GM04504 (cell line): ENCODE measurements at regions not wholly inside any gene's neighbourhood (a gene's known extent, or its start where the extent isn't known, plus 50 kb on each side); places are given as distances from the start of the nearest gene placed in this dataset.
"Not testable (repeated sequence)": the region's sequence is repeated elsewhere in the genome, so short reads cannot be mapped to it uniquely, and the experiment has no call there.

Experiments used
- DNase-seq: peaks from one replicate; pipeline ENCODE4 v3.0.0-alpha.2; 2012; ENCODE audit warnings: low read depth

DNA sequence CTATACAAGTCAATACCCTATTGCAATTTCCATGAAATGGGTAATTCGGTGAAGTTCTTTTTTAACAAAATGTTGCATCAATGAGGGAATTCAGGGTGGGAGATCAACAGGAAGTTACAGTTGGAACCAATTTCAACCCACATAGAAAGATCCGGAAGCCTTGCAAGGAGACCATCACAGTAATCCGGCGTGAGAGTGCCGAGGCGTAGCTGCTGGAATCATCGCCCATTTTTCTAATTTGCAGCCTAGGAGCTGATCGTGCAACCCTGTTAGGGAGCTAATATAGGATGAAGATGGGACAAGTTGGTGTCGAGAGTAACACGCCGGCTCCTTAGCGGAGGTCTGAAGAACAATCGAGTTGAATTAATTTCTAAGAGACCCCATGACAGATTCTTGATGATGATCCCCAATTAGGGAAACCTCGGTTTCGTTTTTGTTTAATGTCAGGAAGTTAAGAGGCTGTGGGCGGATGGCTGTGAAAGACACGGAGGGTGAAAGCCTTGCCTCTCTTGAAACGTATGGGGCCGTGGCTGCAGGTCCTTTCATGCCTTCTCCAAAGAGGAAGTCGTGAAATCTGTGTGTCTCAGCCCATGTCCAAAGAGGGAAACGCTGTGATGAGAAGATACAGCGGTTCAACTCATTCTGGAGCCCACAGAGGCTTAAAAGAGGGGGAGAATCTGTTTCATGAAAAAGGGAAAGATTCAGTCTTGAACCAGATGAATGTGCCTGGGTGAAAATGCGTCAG lies 51.2 kb upstream of the CARD11 start:
- DNase-seq, result no peak

DNA sequence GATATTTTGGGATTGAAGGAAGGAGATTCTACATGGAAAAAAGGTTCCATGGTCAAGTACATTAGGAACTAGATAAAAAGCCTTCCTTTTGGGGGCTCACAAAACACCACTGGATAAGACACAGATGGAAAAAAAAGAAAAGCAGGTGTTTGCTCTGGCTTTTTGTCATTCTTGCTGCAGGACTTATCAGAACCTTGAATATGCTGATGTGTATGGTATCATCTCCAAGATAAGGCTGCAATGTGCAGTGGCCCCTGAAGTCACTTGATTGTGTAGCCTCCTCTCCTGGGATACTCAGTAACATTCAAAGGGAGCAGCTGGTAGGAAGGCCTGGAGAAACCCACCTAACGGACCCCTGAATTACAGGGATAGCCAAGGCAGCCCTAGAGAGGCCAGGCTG lies 54.1 kb upstream of the CARD11 start:
- no peak for DNase-seq

DNA sequence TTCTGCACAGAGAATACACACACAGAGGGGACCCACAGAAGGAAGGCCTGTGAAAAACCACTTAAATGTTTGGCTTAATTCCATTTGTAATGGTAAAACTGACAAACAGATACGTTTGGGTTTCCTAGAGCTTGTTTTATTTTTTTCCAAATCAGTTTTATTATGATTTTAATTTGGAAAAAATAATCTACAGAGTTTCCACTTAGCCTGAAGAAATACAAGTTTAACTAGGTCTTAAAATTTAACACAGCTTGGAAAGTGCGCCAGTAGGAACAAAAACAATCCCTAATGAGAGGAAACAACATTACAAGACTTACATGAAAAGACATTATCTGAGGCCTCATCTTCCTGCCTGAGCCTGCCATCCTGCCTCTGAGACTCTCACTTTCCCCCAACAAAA lies 58.5 kb upstream of the CARD11 start:
- DNase-seq, result no peak

DNA sequence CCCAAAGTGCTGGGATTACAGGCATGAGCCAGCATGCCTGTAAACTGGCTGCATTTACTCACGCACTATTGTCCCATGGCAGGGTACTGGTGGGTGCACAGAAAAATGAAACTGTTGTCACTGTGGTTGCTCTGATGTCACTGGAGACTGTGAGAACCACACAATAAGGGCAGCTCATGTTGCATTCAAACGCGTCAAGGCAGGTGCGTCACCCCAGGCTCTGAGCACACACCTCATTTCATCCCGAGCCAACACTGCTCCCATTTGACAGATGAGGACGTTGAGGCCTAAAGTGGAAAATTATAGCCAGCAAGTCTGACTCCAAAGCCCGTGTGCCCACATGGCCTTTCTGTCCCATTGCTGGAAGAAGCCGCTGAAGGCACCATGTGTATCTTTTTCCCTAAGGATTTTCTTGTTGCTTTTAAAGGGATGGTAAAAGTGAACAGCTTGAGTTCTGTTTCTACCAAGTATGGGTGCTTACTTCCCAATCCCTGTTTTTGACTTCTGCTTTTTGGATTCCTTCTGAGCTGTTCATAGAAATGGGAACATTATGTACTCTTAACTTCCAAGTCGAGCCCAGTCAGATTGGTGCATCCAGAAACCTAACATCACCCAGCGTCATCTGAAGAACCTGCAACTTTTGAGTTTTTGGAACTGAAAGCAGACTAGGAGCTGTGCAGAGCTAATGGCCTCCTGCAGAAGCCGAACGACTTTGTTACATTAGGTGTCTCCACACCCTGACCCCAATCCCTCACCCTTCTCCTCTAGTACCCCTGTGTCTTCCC lies 60.1 kb upstream of the CARD11 start:
- no peak for DNase-seq

DNA sequence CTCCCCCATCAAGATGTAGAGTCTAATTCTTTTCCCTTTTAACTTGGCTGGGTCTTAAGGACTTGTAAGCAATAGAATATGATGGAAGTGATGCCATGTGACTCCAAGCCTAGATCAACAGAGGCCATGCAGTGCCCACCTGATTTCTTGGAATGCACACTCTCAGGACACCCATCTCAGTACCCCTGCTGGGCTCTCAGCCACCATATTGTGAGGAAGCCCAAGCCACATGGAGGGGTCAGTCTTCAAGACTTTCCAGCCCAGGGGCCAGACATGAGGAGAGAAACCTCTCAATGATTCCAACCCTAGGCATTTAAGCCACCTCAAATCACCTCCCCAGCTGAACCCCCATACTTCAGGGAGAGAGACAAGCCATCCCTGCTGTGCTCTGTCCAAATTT lies 62.2 kb upstream of the CARD11 start:
- no peak for DNase-seq

DNA sequence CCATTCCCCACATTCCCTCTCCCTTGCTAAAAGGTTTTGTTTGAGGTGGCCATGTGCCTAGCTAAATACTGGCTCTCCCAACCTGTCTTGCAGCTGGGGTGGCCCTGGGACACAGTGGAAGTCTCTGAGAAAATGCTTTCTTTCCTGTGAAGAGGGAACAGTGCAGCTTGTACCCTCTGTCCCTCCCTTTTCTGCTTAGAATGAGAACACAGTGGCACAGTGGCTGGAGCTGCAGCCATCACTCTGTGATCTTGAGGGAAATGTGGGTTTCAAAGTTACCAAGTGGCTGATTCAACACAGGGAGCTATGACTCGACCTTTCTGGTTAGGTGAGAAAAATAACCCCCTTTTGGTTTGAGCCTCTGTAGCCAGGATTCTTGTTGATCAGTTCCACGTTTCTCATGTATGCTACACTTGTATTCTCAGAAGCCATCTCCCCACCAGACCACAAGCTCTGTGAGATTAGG lies 62.7 kb upstream of the CARD11 start:
- no peak for DNase-seq

DNA sequence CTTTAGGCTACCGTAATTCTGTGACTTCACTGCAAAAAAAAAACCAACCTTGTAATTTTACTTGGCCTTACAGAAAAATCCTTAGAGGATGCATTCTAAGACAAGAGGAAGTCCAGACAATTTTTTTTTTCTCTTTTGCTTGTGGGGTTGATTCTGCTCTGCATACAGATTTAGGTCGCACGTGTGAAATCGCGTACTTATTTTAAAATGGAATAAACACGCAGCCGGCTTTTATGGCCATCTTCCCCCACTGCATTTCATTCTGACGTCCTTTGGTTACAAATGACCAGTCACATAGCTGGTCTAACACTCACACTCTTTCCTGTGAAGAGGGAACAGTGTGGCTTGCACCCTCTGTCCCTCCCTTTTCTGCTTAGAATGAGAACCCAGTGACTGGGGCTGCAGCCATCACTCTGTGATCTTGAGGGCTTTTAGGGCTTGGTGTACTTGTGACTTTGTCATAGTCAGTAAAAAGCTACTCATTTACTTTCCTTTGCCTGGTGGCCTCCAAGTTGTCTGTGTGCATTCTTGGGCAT lies 63.6 kb upstream of the CARD11 start:
- no peak for DNase-seq

DNA sequence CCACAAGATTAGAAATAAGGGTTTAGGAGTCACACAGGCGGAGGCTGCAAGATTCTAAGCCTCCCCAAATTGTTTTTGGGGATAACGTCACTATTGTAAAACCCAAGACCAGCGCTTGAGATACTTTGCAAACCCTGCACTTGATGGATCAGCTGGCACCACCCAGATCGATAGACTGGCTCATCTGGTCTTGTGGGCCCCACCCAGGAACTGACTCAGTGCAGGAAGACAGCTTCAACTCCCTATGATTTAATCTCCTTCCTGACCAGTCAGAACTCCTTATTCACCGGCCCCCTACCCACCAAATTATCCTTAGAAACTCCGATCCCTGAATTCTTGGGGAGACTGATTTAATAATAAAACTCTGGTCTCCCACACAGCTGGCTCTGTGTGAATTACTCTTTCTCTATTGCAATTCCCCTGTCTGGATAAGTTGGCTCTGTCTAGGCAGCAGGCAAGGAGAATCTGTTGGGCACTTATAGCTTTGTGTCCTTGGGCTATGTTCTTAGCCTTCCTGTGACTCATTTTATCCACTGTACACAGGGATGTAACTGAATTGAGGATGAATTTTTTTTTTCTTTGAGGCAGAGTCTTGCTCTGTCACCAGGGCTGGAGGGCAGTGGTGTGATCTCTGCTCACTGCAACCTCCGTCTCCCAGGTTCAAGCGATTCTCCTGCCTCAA lies 64.4 kb upstream of the CARD11 start:
- DNase-seq, result no peak

DNA sequence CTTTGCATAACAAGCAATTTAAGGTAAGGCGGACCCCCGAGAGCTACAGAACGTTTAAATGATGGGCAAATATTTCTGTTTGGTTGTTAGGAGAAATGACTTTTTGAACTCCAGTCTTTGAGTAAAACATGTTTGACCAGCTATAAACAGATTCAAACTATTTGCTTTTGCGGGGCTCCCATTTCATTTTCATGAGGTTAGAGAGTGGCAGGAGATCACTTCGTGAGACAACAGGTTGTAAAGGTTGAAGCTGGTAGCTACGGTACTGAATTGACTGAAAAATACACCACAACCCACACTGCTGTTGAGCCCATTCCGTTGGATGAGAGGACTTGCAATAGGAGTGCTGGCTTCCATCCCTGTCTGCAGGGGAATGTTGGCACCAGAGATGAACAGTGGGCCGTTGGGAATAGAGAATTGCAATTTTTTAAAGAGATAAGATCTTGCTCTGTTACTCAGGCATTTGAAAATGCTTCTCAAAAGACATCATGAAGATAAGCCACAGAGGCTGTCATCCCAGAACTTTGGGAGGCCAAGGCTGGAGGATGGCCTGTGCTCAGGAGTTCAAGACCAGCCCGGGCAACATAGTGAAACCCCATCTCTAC lies 65.7 kb upstream of the CARD11 start:
- DNase-seq, result no peak

DNA sequence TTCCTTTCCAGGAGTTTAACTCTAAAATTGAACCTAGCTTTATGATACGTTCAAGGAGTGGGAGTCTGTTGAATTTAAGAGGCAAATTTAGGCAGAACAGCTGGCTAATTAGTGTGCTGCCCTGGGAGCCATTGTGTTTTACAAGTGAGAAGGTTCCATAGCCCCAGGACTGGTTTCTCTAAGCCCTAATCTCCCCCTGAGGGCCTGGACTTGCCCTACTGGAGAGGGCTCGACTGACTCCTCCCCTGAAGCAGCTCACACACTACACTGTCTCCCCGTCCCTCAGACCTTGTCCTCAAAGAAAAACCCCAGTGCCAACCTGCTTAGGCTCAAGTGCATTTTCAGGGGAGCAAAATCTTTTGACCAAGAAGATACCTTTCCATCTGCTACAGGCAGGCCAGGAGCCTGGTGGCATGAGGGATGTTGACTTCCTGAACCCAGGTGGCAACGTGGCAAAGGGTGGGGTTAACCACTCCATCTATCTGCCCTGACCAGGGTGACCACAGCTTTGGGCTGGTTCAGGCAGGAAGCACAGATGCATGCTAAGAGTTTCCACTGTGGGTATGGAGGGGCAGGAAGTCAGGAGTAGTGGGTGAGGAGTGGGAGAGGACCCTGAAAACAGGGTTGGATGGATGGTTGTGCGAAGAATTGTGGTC lies 68.9 kb upstream of the CARD11 start:
- DNase-seq, result no peak

DNA sequence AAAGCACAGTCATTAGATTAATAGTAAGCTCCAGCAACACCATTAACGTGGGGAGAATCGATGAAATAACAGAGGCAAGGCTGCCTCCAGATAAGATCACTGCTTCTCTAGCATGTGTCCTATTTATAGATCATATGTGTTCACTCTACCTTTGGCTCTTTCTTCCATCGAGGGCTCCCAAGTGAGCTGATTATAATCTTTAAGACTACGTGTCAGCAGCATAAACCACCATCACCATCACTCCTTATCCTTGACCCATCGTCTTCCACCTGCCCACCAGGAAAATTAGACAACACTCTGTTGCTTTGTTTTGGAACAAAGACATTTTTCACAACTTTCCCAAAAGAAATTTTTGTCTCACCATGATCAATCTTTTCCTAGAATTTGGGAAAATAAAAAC lies 71.2 kb upstream of the CARD11 start:
- DNase-seq, result no peak

DNA sequence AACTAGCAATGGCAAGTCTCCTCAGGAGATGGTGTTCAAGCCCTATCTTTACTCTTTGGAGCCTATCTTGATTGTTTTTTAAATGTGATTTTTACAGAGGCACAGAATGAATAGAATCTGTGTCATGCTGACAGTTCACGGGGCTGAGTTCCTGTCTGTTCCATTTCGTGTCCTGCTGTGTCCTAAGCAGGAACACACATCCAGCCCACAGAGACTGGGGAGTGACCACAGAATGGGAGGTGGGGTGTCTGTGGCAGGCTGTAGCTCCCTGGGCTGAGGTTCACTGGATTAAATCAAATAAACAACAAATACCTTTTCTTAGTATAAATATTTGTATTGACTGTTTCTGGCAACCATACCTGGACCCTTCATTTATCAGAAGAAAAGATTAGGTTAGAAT lies 73.4 kb upstream of the CARD11 start:
- DNase-seq, result no peak

DNA sequence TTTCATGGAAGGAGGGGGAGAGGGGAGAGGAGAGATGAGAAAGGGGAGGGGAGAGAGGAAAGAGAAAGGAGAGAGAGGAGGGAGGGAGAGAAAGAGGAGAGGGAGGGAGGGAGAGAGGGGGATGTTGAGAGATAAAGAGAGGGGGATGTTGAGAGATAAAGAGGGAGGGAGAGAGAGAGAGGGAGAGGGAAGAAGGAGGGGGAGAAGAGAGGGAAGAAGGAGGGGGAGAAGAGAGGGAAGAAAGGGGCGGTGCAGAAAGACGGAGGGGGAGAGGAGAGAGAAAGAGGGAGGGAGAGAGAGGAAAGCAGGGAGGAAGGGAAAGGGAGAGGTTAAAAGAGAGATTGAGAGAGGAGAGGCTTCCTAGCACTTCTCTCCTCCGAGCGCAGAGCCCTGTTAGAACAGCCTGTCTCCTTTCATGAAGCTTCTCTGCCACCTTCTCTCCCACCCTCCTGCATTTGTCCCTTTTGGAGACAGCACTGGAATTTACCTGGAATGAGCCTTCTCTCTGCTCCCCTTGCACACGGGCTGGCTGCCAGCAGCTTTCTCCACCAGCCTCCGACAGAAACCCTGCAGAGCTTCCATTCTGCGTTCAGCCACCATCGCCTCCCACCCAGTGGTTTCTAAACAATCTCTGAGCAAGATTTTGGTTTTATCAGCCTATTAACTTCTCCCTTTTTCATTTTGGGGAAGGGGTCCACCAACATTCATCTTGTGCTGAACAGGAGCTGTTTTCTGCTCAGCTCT lies 74.0 kb upstream of the CARD11 start:
- no peak for DNase-seq

DNA sequence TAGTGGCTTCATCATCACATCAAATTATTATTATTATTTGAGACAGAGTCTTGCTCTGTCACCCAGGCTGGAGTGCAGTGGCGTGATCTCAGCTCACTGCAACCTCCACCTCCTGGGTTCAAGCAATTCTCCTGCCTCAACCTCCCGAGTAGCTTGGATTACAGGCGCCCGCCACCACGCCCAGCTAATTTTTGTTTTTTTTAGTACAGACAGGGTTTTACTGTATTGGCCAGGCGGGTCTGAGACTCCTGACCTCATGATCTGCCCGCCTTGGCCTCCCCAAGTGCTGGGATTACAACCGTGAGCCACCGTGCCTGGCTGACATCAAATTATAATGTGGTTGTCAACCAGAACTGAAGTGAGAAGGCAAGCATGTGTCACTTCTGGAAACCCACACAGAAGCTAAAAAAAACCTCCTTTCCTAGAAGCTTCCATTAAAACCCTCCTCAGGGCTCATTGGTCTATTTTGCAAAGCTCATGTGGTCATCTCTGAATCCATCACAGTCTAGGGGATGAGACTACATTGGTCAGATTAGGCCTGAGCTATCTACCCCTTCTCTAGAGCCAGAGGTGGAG lies 75.8 kb upstream of the CARD11 start:
- DNase-seq, result not testable (repeated sequence)

DNA sequence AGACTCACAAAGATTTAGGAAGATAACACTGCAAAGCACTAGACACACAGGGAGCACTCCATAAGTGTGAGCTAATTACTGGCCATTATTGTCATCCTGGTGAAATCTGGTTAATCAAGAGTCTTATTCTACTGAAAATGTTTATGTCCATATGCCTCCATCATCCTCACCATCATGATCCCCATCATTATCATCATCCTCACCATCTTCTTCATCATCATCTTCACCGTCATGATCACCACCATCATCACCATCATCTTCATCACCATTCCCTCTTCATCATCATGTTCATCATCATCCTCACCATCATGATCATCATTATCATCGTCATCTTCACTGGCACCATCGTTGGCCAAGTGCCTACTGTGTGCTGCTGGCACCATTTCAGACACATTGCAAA lies 76.3 kb upstream of the CARD11 start:
- no peak for DNase-seq

DNA sequence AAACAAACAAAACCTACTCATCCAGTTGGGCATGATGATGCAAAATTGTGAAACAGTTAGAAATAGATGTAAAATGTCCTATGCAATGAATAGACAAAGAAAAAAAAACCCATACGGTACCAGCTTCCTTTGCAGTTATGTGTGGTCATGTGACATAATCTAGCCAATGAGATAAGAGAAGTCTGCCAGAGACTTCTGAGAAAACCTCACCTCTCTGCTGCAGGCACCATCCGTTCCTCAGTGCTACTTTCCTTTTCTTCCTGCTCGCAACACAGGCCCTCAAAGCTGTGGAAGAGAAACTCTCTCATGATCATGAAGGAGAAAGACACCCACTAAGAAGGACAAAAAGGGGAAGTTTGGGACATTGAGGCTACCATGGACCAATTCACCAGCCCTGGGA lies 76.8 kb upstream of the CARD11 start:
- DNase-seq, result no peak

DNA sequence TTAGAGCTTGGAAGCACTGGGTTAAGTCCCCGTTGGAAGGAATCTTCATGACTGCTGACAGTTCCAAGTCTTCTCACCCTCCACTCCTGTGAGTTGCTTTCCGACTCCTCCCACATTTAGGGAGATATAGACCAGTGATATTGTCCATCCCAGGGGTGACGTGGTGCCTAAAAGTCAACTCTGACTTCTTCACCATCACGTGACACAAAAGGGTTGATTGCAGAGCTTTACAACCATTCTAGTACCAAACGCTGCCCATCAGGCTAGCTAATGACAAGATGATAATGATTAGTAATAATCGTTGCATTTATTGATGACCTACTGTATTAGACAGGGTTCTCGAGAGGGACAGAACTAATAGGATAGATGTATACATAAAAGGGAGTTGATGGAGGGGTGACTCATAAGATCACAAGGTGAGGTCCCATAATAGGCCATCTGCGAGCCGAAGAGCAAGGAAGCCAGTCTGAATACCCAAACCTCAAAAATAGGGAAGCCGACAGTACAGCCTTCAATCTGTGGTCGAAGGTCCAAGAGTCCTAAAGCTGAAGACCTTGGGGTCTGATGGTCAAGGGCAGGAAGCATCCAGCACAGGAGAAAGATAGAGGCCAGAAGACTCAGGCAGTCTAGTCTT lies 85.3 kb upstream of the CARD11 start:
- DNase-seq, result no peak

DNA sequence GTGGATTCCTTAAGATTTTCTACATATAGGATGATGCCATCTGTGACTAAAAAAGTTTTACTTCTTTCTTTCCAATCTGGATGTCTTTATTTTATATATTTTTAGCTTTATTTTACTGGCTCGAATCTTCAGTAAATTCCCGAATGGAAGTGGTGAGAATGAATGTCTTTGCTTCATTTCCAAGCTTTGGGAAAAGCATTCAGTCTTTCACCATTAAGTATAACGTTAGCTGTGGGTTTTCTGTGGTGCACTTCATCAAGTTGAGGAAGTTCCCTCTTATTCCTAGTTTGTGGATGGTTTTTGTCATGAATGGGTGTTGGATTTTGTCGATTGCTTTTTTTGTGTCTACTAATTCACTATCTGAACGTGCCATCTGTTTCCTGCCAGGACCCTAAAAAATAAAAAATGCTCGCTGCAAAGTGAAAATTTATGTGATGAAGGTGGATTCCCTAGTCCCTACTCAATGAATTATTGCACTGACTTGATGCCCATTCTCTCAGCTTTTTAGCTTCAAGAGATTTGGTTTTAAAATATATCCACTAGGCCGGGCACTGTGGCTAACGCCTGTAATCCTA lies 90.2 kb upstream of the CARD11 start:
- no peak for DNase-seq

DNA sequence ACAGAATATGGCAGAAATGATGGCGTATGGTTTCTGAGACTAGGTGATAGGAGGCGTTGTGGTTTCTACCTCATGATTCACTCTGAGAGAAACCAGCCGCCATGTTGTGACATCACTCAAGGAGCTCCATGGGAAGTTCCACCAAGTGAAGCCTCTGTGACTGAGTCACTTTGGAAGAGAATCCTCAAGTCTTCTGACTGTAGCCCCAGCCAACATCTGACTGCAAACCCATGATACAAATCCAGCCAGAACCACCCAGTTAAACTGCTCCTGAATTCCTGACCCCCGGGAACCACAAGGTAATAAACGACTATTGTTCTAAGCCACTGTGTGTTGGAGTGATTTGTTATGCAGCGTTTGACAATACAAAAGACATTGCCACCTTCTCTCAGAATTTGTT lies 91.1 kb upstream of the CARD11 start:
- DNase-seq, result no peak

DNA sequence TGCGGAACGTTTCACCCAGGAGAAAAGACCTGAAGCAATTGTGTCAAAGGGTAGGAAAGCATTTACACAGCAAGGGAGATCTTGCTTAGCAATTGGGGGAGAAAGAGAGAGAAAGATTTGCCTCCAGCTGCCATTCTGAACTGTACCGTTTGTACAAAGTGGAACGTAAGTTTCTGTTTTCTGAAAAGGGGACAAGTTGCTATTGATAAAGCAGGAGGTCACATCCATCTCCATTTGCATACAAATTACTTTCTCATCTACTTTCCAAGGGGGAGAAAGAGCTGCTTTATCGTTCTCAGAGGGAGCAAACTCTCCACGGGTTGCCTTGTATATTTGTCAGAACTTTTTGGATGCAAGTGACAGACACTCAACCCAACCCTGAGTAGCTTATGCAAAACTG lies 92.0 kb upstream of the CARD11 start:
- DNase-seq, result no peak
